Loucy (cell line): ENCODE measurements at regions not wholly inside any gene's neighbourhood (a gene's known extent, or its start where the extent isn't known, plus 50 kb on each side); places are given as distances from the start of the nearest gene placed in this dataset.
A peak's percentile ranks its signal among the peaks of the same experiment; 100 is the strongest.

Source experiments
- H2AFZ ChIP-seq: fragments of 200-600 bp; sonication (generic); 2 replicates; pipeline ENCODE4 v1.6.0; 2016; ENCODE audit warnings: antibody characterized with exemption, mild to moderate bottlenecking, low read length, moderate library complexity
- H3F3A ChIP-seq: fragments of 200-600 bp; 2 replicates; pipeline ENCODE4 v1.6.0; 2016; ENCODE audit warnings: antibody characterized with exemption, low read depth, mild to moderate bottlenecking
- H3K27me3 ChIP-seq: fragments of 200-600 bp; sonication (generic); 2 replicates; pipeline ENCODE4 v1.6.1; 2014; ENCODE audit warnings: low read length, mild to moderate bottlenecking; ENCODE audit not compliant: insufficient read depth, poor library complexity, severe bottlenecking
- H3K36me3 ChIP-seq: fragments of 200-600 bp; sonication (generic); 2 replicates; pipeline ENCODE4 v1.6.1; 2016; ENCODE audit warnings: low read length; ENCODE audit not compliant: insufficient read depth
- H3K4me1 ChIP-seq: fragments of 200-600 bp; sonication (generic); 2 replicates; pipeline ENCODE4 v1.5.1; 2014; ENCODE audit warnings: low read length, mild to moderate bottlenecking; ENCODE audit not compliant: insufficient read depth, poor library complexity, severe bottlenecking
- H3K4me2 ChIP-seq: fragments of 200-600 bp; sonication (generic); 2 replicates; pipeline ENCODE4 v1.6.0; 2014; ENCODE audit warnings: antibody characterized with exemption, low read length, low read depth, mild to moderate bottlenecking; ENCODE audit not compliant: poor library complexity, severe bottlenecking
- H3K4me3 ChIP-seq: fragments of 200-600 bp; sonication (generic); 2 replicates; pipeline ENCODE4 v1.5.1; 2014; ENCODE audit warnings: low read length, mild to moderate bottlenecking, mixed read lengths; ENCODE audit not compliant: poor library complexity, severe bottlenecking
- H3K79me2 ChIP-seq: fragments of 200-600 bp; sonication (generic); 2 replicates; pipeline ENCODE4 v1.6.1; 2014; ENCODE audit warnings: low read length; ENCODE audit not compliant: insufficient read depth
- H3K9ac ChIP-seq: fragments of 200-600 bp; sonication (generic); 2 replicates; pipeline ENCODE4 v1.6.0; 2014; ENCODE audit warnings: mild to moderate bottlenecking, low read depth, low read length, moderate library complexity; ENCODE audit not compliant: poor library complexity, severe bottlenecking
- H3K9me2 ChIP-seq: fragments of 200-600 bp; sonication (generic); replicated peaks from 2 replicates; pipeline ENCODE4 v1.6.1; 2016; ENCODE audit warnings: low read depth, low read length, mixed read lengths
- H3K9me3 ChIP-seq: fragments of 200-600 bp; sonication (generic); 2 replicates; pipeline ENCODE4 v1.6.1; 2014; ENCODE audit warnings: mild to moderate bottlenecking, antibody characterized with exemption, low read length, low read depth; ENCODE audit not compliant: insufficient read depth
- H4K20me1 ChIP-seq: fragments of 200-600 bp; sonication (generic); 2 replicates; pipeline ENCODE4 v1.6.0; 2014; ENCODE audit warnings: antibody characterized with exemption, low read length, mild to moderate bottlenecking; ENCODE audit not compliant: insufficient read depth, poor library complexity, severe bottlenecking
- CTCF ChIP-seq: fragments of 200-600 bp; sonication (generic); conservative IDR thresholded peaks from 2 replicates; pipeline ENCODE4 v1.5.1; 2014; ENCODE audit warnings: mild to moderate bottlenecking, antibody characterized with exemption, low read length
- EZH2phosphoT487 ChIP-seq: fragments of 200-600 bp; IDR thresholded peaks from 2 replicates; pipeline ENCODE4 v1.6.1; 2018; ENCODE audit warnings: antibody characterized with exemption, mild to moderate bottlenecking, moderate library complexity, borderline replicate concordance

- no peak overlapping the region for H3K4me2 ChIP-seq
- H3K79me2 ChIP-seq, result no peaks in the 10 kb centered on the region
- no peaks in the 10 kb centered on the region for H3K36me3 ChIP-seq
- TF ChIP-seq CTCF, result no peak
- no peak for TF ChIP-seq EZH2phosphoT487
- H2AFZ ChIP-seq, result no peak overlapping the region
- no peaks in the 10 kb centered on the region for H4K20me1 ChIP-seq
- no peaks in the 10 kb centered on the region for H3K9me3 ChIP-seq
- peaks cover 14% of the 10 kb centered on the region for H3K4me1 ChIP-seq
- H3K9ac ChIP-seq, result no peak overlapping the region
- no peak overlapping the region for H3K4me3 ChIP-seq
- H3K27me3 ChIP-seq, result no peaks in the 10 kb centered on the region
- no peaks in the 10 kb centered on the region for H3K9me2 ChIP-seq
- no peaks in the 10 kb centered on the region for H3F3A ChIP-seq
Measured at GRCh38 chr3:18715208-18715607, 290.1 kb upstream of the SATB1 start.

- no peaks in the 10 kb centered on the region for H4K20me1 ChIP-seq
- no peaks in the 10 kb centered on the region for H3K9me3 ChIP-seq
- no peaks in the 10 kb centered on the region for H3K79me2 ChIP-seq
- H3K9ac ChIP-seq, result no peak overlapping the region
- no peaks in the 10 kb centered on the region for H3K27me3 ChIP-seq
- H3K9me2 ChIP-seq, result no peaks in the 10 kb centered on the region
- TF ChIP-seq EZH2phosphoT487 (no peak), CTCF (no peak)
- peaks cover 14% of the 10 kb centered on the region for H3K4me1 ChIP-seq
- no peak overlapping the region for H3K4me3 ChIP-seq
- H2AFZ ChIP-seq, result no peak overlapping the region; the same call in 1 of the 2 replicates
- no peaks in the 10 kb centered on the region for H3K36me3 ChIP-seq
- H3K4me2 ChIP-seq, result no peak overlapping the region
- no peaks in the 10 kb centered on the region for H3F3A ChIP-seq
Measured at GRCh38 chr3:18713577-18713951, 288.4 kb upstream of the SATB1 start.

GRCh38 chr3:18712713-18713576 is 287.8 kb upstream of the SATB1 start:
- Histone ChIP-seq H3F3A (no peaks in the 10 kb centered on the region), H3K36me3 (no peaks in the 10 kb centered on the region), H3K4me3 (no peak overlapping the region), H3K4me2 (no peak overlapping the region), H2AFZ (peak overlapping the region; percentile 6; the same call in 1 of the 2 replicates), H3K27me3 (no peaks in the 10 kb centered on the region), H4K20me1 (no peaks in the 10 kb centered on the region), H3K9me3 (no peaks in the 10 kb centered on the region), H3K9me2 (no peaks in the 10 kb centered on the region), H3K4me1 (peaks cover 14% of the 10 kb centered on the region), H3K79me2 (no peaks in the 10 kb centered on the region), H3K9ac (no peak overlapping the region)
- TF ChIP-seq CTCF (no peak), EZH2phosphoT487 (no peak)
